ENCODE measurements at regions not wholly inside any gene's neighbourhood (a gene's known extent, or its start where the extent isn't known, plus 50 kb on each side); places are given as distances from the start of the nearest gene placed in this dataset.

- DNase-seq (no peak), ATAC-seq (no peak)
- TF ChIP-seq POLR2A (IDR thresholded peaks at IDR 0.05) (no peak), CTCF (IDR thresholded peaks at IDR 0.05) (no peak)
- Histone ChIP-seq H3K27me3 (no peaks in the 10 kb centered on the region), H3K4me3 (no peak overlapping the region), H3K4me1 (no peaks in the 10 kb centered on the region), H3K36me3 (replicated peaks in 1 of 2; ENCODE audit: insufficient read depth in 1 of 2, low read depth in 2 of 2) (no peaks in the 10 kb centered on the region), H3K27ac (no peak overlapping the region), H3K9me3 (no peaks in the 10 kb centered on the region)
- intact Hi-C loops (cut with DNase I), result no loop called here
- WGBS, 2 donors, result 41 to 60% methylated on average over 3 of the region's 3 CpGs
These were observed 166.1 kb downstream of the BCOR start for GRCh38 chrX:39931529-39932282.

DNA sequence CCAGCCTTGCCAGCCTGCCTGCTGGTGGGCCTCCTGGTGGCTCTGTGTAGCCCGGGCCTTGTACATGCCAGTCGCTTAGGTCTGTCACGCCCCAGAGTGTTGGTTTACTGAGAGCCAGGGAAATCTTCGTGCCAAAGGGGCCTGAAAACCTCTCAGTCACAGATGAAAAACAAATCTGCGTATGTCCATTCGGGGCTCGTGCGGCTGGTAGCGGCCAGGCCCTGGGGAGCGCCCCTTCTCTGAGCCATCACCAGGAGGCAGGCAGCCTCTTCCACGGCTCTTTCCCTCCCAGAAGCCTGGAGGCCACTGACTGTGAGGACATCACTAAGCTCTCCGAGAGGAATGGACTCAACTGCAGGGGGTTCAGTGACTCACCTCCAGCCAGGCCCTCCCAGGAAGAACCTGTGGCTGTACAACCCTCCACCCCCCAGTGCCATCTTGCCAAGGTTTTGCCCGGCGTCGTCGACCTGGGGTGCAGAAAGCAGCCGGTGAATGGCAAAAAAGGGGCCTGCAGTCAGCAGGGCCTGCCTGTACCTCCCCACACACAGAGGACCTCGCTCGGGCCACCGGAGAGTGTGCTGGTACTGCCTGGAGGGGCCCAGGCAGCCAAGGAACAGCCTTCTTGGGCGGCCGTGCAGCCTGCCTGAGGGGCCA lies 162.2 kb downstream of the BCOR start:
- DNase-seq, result no peak
- H3K4me1 ChIP-seq, result no peaks in the 10 kb centered on the region
- no peaks in the 10 kb centered on the region for H3K27me3 ChIP-seq
- no peak overlapping the region for H3K27ac ChIP-seq
- intact Hi-C loops (cut with DNase I), result no loop called here
- TF ChIP-seq POLR2A (IDR thresholded peaks at IDR 0.05), result no peak
- TF ChIP-seq CTCF (IDR thresholded peaks at IDR 0.05), result no peak
- H3K36me3 ChIP-seq (replicated peaks in 1 of 2; ENCODE audit: insufficient read depth in 1 of 2, low read depth in 2 of 2), result no peaks in the 10 kb centered on the region
- H3K4me3 ChIP-seq, result no peak overlapping the region
- no peak for ATAC-seq
- WGBS, 2 donors, result 87 to 100% methylated on average over 2 to 22 of the region's 22 CpGs
- no peaks in the 10 kb centered on the region for H3K9me3 ChIP-seq

GRCh38 chrX:39936886-39937770 lies 160.6 kb downstream of the BCOR start:
- TF ChIP-seq CTCF (IDR thresholded peaks at IDR 0.05) (no peak), POLR2A (IDR thresholded peaks at IDR 0.05) (no peak)
- intact Hi-C loops (cut with DNase I), result no loop called here
- no peaks in the 10 kb centered on the region for H3K9me3 ChIP-seq
- no peaks in the 10 kb centered on the region for H3K4me1 ChIP-seq
- no peak overlapping the region for H3K4me3 ChIP-seq
- H3K27ac ChIP-seq, result no peak overlapping the region
- no peaks in the 10 kb centered on the region for H3K36me3 ChIP-seq (replicated peaks in 1 of 2; ENCODE audit: insufficient read depth in 1 of 2, low read depth in 2 of 2)
- no peaks in the 10 kb centered on the region for H3K27me3 ChIP-seq
- no peak for ATAC-seq
- DNase-seq, result no peak
- WGBS, 2 donors, result 65 to 66% methylated on average over 4 to 7 of the region's 18 CpGs

- Histone ChIP-seq H3K4me3 (no peak overlapping the region), H3K4me1 (no peaks in the 10 kb centered on the region), H3K36me3 (replicated peaks in 1 of 2; ENCODE audit: insufficient read depth in 1 of 2, low read depth in 2 of 2) (no peaks in the 10 kb centered on the region), H3K27me3 (no peaks in the 10 kb centered on the region), H3K9me3 (no peaks in the 10 kb centered on the region), H3K27ac (no peak overlapping the region)
- intact Hi-C loops (cut with DNase I), result no loop called here
- ATAC-seq (no peak), DNase-seq (no peak)
- 74 to 84% methylated on average over 6 of the region's 6 CpGs for WGBS, 2 donors
- no peak for TF ChIP-seq CTCF (IDR thresholded peaks at IDR 0.05)
- no peak for TF ChIP-seq POLR2A (IDR thresholded peaks at IDR 0.05)
These were observed 159.3 kb downstream of the BCOR start for GRCh38 chrX:39938466-39938865.

Measured in body of pancreas (tissue), 4 donors.